HG03103 (cell line): ENCODE measurements at regions not wholly inside any gene's neighbourhood (a gene's known extent, or its start where the extent isn't known, plus 50 kb on each side); places are given as distances from the start of the nearest gene placed in this dataset.
"Not testable (repeated sequence)": the region's sequence is repeated elsewhere in the genome, so short reads cannot be mapped to it uniquely, and the experiment has no call there.

Experiments used
- ATAC-seq: cut with Tn5 transposase; IDR thresholded peaks from one replicate; pipeline ENCODE4 v1.9.1; 2021; ENCODE audit warnings: low read depth; ENCODE audit not compliant: unreplicated experiment

- ATAC-seq = no peak
Observed at GRCh38 chr6:40163924-40164323, 229.7 kb upstream of the MOCS1 start.

DNA sequence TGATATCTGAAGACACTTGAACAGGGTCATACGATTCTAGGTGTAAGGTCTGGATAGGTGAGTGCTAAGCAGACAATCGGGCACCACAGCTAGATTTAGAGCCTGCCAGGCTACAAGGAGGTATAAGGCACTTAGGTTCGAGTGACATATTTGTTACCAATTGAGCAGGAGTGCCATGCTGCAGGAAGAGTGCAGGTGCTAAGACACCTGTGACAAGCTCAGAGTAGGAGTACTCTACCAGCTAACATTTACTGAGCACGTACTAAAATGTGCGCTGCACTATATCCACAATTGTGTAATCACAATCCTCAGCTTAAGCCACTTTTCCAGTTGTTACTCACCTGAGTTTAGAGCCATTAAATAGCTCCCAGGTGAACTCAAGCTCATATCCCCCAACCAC, 227.8 kb upstream of the MOCS1 start:
- no peak for ATAC-seq

GRCh38 chr6:40160826-40161225, 226.6 kb upstream of the MOCS1 start:
- no peak for ATAC-seq

- no peak for ATAC-seq
Observed at GRCh38 chr6:40159865-40160264, 225.6 kb upstream of the MOCS1 start.

DNA sequence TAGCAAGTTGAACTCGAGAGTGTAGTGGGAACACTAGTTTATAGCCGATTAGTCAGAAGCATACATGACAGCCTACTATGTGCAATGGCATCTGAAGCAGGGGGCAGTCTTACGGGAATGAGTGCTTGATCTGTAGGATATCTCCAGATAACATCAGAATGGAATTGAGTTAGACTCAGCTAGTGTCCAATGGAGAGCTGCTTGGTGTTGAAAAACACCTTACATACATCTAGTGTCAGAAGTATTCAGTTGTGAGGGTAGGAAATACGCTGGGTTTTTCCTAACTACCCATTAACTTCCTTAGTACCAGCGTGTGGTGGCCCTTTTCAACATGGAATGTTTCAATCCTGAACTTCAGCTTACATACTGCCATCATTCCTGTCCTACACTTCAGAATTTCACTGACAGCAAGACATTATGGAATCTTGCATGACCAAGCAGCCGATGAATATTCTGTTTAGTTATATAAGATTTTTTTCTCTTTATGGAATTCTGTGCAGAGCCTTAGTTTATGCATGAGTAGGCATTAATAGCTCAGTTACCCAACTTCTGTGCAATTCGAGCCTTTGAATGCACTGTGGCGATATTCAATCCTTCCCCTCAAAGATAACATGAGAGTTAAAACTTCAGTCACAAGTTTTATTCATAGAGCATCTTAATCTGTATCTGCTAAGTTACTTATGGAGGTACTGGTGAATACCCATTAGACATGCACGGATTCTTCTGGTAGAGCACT, 218.6 kb upstream of the MOCS1 start:
- ATAC-seq = no peak

DNA sequence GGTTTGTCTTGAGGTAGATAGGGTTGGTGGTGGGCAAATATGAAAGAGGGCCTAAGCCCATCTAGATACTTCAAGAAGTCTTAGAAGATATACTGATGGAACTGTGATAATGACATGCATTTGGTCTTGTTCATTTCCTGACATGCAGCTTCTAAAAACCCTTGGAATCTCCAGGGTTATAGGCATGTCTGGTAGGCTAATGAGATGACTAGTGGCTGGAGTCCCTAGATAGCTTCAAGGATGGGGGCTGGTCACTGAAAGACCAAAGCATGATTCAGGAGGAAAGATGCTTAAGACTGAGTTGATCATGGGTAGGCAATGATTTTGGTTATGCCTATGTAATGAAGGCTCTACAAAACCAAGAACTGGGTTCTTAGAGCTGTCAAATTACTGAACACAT, 217.9 kb upstream of the MOCS1 start:
- no peak for ATAC-seq

GRCh38 chr6:40148882-40149573, 214.8 kb upstream of the MOCS1 start:
- ATAC-seq = peak; percentile 99

DNA sequence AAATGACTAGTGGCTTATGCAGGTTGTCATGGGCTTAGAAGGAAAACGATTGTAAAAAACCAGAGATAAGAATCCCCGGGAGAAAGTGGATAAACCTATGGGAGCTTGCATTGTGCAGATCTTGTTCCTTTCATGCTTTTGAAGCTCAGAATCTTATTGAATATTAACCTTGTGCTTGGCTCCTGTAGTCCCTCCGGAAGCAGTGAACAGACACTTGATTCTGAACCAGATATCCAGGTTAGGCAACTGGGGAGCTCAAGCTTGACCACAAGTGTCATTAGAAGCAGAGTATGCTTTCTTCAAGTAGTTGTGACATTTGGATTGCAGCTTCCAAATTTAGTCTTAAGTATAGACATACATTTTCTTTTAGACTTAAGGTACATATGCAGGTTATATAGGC, 212.6 kb upstream of the MOCS1 start:
- no peak for ATAC-seq

- no peak for ATAC-seq
Observed at GRCh38 chr6:40139447-40139846, 205.2 kb upstream of the MOCS1 start.

DNA sequence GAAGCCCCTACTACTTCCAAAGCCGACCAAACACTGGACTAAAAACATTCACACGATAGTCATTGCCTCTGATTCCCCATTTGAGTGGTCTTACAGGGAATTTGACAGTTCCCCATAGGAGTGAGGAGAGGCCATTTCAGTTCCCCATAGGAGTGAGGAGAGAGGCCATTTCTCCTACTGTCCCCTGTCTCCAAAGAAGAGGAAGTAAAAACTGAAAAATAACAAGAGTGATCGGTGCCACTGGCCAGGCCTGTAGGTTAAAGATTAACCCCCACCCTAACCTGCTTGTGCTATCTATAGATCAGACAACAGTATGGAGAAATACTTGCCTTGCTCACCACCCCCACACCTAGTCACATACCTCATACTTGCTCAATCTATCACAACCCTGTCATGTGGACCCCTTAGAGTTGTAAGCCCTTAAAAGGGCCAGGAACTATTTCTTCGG, 204.0 kb upstream of the MOCS1 start:
- no peak for ATAC-seq

GRCh38 chr6:40135491-40136072, 201.3 kb upstream of the MOCS1 start:
- ATAC-seq = no peak

DNA sequence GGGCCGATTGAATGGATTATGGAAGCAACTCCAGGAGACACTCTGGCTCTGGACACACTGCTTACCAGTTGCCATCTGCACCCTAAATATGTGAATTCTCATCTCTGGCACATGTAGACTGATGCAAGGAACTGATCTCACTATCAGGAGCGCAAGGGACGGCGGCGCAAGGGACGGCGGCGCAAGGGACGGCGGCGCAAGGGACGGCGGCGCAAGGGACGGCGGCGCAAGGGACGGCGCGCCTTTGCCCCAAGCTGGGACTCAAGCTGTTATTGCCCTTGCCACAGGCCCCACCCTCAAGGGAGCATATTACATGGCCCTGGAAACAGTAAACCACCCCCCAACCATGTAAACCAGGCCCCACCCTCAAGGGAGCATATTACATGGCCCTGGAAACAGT, 199.7 kb upstream of the MOCS1 start:
- ATAC-seq = not testable (repeated sequence)

DNA sequence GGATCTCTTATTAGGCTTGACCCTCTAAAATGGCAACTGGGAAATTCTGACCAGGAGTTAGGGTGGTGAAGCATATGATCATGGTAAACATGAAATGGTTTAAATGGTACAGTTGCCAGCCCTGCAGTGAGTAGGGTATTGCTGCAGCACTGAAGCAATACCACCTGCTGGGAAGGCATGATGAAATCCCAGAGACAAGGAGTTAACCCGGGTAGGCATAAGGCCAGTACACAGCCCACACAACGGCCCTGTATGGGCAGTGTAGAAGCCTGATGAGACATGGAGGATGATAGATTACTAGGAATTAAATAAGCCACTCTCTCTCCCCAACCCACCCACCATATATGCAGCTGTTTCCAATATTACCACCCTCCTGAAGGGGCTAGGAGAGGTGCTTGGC, 197.4 kb upstream of the MOCS1 start:
- ATAC-seq = no peak

GRCh38 chr6:40128127-40128526, 193.9 kb upstream of the MOCS1 start:
- no peak for ATAC-seq

DNA sequence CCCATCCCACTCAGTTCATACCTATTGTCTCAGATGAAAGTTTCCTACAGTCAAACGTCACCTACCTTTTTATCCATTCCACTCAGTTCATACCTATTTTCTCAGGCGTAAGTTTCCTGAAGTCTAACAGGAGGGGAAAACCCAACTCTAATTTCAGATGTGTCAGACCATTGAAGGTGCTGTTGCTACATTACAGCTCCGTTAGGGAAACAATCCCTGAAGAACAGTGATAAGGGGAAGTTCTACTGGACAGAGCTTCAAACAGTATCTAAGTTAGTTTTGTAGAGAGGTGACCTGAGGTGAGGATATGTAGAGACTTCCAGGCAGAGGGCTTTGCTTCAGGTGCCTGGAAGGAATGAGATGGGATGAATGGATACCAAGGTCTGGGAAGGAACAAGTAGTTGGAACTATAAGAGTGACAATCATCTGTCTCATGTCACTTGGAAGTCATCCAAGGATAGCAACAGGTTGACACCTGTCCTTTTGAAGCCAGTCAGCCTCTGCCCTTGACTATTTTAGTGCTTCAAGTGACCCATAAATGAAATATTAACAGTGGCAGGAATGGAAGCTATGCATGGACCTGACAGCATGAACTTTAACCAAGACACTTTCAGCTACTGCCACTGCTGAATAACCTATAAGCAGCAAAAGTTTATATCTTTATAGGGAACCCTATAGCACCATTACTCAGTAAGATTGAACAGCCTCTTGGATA, 191.6 kb upstream of the MOCS1 start:
- no peak for ATAC-seq

GRCh38 chr6:40124924-40125323, 190.7 kb upstream of the MOCS1 start:
- ATAC-seq = no peak

- ATAC-seq = no peak
Observed at GRCh38 chr6:40116832-40117231, 182.6 kb upstream of the MOCS1 start.

- no peak for ATAC-seq
Observed at GRCh38 chr6:40112350-40112749, 178.1 kb upstream of the MOCS1 start.

GRCh38 chr6:40108736-40109135, 174.5 kb upstream of the MOCS1 start:
- ATAC-seq = no peak

DNA sequence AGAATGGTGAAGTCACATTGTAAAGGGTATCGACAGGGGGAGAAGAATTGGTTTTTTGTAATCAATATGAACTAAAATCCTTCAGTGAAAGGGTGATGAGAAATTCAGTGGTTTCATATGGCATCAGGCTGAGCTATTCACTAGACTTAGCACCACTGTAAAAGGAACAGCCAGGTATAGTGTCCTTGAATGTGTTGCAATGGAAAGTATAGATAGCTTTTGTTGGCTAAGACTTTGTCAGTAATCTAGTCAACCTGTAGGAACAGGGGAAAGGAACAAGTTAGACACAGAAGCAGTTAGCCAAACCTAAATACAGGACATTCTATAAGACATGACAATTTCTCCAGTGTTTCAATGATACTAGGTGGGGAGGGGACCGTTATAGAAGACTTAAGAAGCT, 172.6 kb upstream of the MOCS1 start:
- no peak for ATAC-seq

GRCh38 chr6:40098774-40099173, 164.5 kb upstream of the MOCS1 start:
- no peak for ATAC-seq
